ENCODE measurements at regions not wholly inside any gene's neighbourhood (a gene's known extent, or its start where the extent isn't known, plus 50 kb on each side); places are given as distances from the start of the nearest gene placed in this dataset.

- no peak for TF ChIP-seq CTCF (IDR thresholded peaks at IDR 0.05)
- no peak for TF ChIP-seq POLR2A (IDR thresholded peaks at IDR 0.05)
Measured at GRCh38 chr12:3925621-3926020, 52.4 kb upstream of the PARP11 start.

All from breast epithelium (tissue), 3 donors.